OCI-LY1 (cell line): ENCODE measurements at regions not wholly inside any gene's neighbourhood (a gene's known extent, or its start where the extent isn't known, plus 50 kb on each side); places are given as distances from the start of the nearest gene placed in this dataset.

Source experiments
- H2AFZ ChIP-seq: fragments of 200-600 bp; sonication (generic), shearing (Covaris generic); 2 replicates; pipeline ENCODE4 v1.6.0; 2014; ENCODE audit warnings: antibody characterized with exemption, mild to moderate bottlenecking, low read length
- H3F3A ChIP-seq: fragments of 200-600 bp; sonication (generic), shearing (Covaris generic); 2 replicates; pipeline ENCODE4 v1.6.0; 2014; ENCODE audit warnings: mild to moderate bottlenecking, antibody characterized with exemption, low read length, moderate library complexity; ENCODE audit not compliant: insufficient read depth
- H3K27ac ChIP-seq: fragments of 200-600 bp; sonication (generic); 2 replicates; pipeline ENCODE4 v1.5.1; 2014; ENCODE audit warnings: low read length, mixed run types, mild to moderate bottlenecking, low read depth; ENCODE audit not compliant: poor library complexity, severe bottlenecking
- H3K27me3 ChIP-seq: fragments of 200-600 bp; sonication (generic); 2 replicates; pipeline ENCODE4 v1.6.0; 2014; ENCODE audit warnings: antibody characterized with exemption, mild to moderate bottlenecking, low read length, moderate library complexity; ENCODE audit not compliant: insufficient read depth
- H3K36me3 ChIP-seq: fragments of 200-600 bp; sonication (generic); 2 replicates; pipeline ENCODE4 v1.6.1; 2014; ENCODE audit warnings: mild to moderate bottlenecking, antibody characterized with exemption, low read length, moderate library complexity, mixed read lengths; ENCODE audit not compliant: insufficient read depth
- H3K4me1 ChIP-seq: fragments of 200-600 bp; sonication (generic); 2 replicates; pipeline ENCODE4 v1.5.1; 2014; ENCODE audit warnings: mild to moderate bottlenecking, low read length, moderate library complexity; ENCODE audit not compliant: insufficient read depth, severe bottlenecking
- H3K4me2 ChIP-seq: fragments of 200-600 bp; sonication (generic), shearing (Covaris generic); 2 replicates; pipeline ENCODE4 v1.6.1; 2014; ENCODE audit warnings: low read length
- H3K4me3 ChIP-seq: fragments of 200-600 bp; sonication (generic); 2 replicates; pipeline ENCODE4 v1.5.1; 2014; ENCODE audit warnings: low read length, low read depth, mild to moderate bottlenecking, mixed read lengths; ENCODE audit not compliant: poor library complexity, severe bottlenecking
- H3K79me2 ChIP-seq: fragments of 200-600 bp; shearing (Covaris generic); 2 replicates; pipeline ENCODE4 v1.6.1; 2016; ENCODE audit warnings: mixed run types, low read length, mixed read lengths; ENCODE audit not compliant: insufficient read depth
- H3K9ac ChIP-seq: fragments of 200-600 bp; sonication (generic), shearing (Covaris generic); 2 replicates; pipeline ENCODE4 v1.6.1; 2014; ENCODE audit warnings: mild to moderate bottlenecking, low read length, mixed read lengths
- H3K9me2 ChIP-seq: fragments of 200-600 bp; sonication (generic), shearing (Covaris generic); 2 replicates; pipeline ENCODE4 v1.6.1; 2014; ENCODE audit warnings: low read depth, mild to moderate bottlenecking, low read length, mixed read lengths
- H3K9me3 ChIP-seq: fragments of 200-600 bp; shearing (Covaris generic); 2 replicates; pipeline ENCODE4 v1.6.1; 2014; ENCODE audit warnings: low read length, mixed read lengths
- H4K20me1 ChIP-seq: fragments of 200-600 bp; sonication (generic), shearing (Covaris generic); 2 replicates; pipeline ENCODE4 v1.6.0; 2016; ENCODE audit warnings: mild to moderate bottlenecking, low read length; ENCODE audit not compliant: insufficient read depth
- CTCF ChIP-seq: fragments of 200-600 bp; sonication (generic), shearing (Covaris generic); IDR thresholded peaks from 2 replicates; pipeline ENCODE4 v1.5.1; 2017; ENCODE audit warnings: mild to moderate bottlenecking, antibody characterized with exemption, low read length, moderate library complexity, mixed read lengths
- EZH2 ChIP-seq: fragments of 200-600 bp; sonication (generic), shearing (Covaris generic); IDR thresholded peaks from 2 replicates; pipeline ENCODE4 v1.8.0; 2017; ENCODE audit warnings: borderline replicate concordance, mixed run types, mild to moderate bottlenecking, antibody characterized with exemption, low read length, moderate library complexity, mixed read lengths

GRCh38 chr9:129341987-129342348, 163.9 kb upstream of the IER5L start:
- H3F3A ChIP-seq: no peaks in the 10 kb centered on the region
- no peaks in the 10 kb centered on the region for H4K20me1 ChIP-seq
- H3K9me2 ChIP-seq: no peaks in the 10 kb centered on the region
- H3K4me3 ChIP-seq: no peak overlapping the region
- H3K36me3 ChIP-seq: no peaks in the 10 kb centered on the region
- TF ChIP-seq CTCF (no peak), EZH2 (no peak)
- peaks cover 4% of the 10 kb centered on the region for H3K4me1 ChIP-seq
- H3K4me2 ChIP-seq: no peak overlapping the region
- no peak overlapping the region for H3K9ac ChIP-seq
- no peaks in the 10 kb centered on the region for H3K9me3 ChIP-seq
- no peak overlapping the region for H2AFZ ChIP-seq
- peaks cover 4% of the 10 kb centered on the region; the same call in 1 of the 2 replicates for H3K27me3 ChIP-seq
- no peaks in the 10 kb centered on the region for H3K79me2 ChIP-seq
- H3K27ac ChIP-seq: no peak overlapping the region

GRCh38 chr9:129341171-129341986, 163.3 kb upstream of the IER5L start:
- no peak overlapping the region for H2AFZ ChIP-seq
- H3K4me1 ChIP-seq: no peaks in the 10 kb centered on the region
- no peaks in the 10 kb centered on the region for H4K20me1 ChIP-seq
- TF ChIP-seq CTCF (no peak), EZH2 (no peak)
- no peaks in the 10 kb centered on the region for H3K79me2 ChIP-seq
- no peaks in the 10 kb centered on the region for H3K9me3 ChIP-seq
- no peaks in the 10 kb centered on the region for H3F3A ChIP-seq
- H3K27me3 ChIP-seq: no peaks in the 10 kb centered on the region; the same call in 1 of the 2 replicates
- no peaks in the 10 kb centered on the region for H3K9me2 ChIP-seq
- H3K36me3 ChIP-seq: no peaks in the 10 kb centered on the region
- H3K9ac ChIP-seq: no peak overlapping the region
- no peak overlapping the region for H3K4me3 ChIP-seq
- H3K27ac ChIP-seq: no peak overlapping the region
- H3K4me2 ChIP-seq: no peak overlapping the region

- H2AFZ ChIP-seq: no peak overlapping the region
- H3K36me3 ChIP-seq: no peaks in the 10 kb centered on the region
- H3K9ac ChIP-seq: no peak overlapping the region
- no peak overlapping the region for H3K4me2 ChIP-seq
- H3K4me1 ChIP-seq: no peaks in the 10 kb centered on the region
- H4K20me1 ChIP-seq: no peaks in the 10 kb centered on the region
- H3K27ac ChIP-seq: no peak overlapping the region
- H3K27me3 ChIP-seq: no peaks in the 10 kb centered on the region; the same call in 1 of the 2 replicates
- TF ChIP-seq EZH2 (no peak), CTCF (no peak)
- H3K79me2 ChIP-seq: no peaks in the 10 kb centered on the region
- H3K9me2 ChIP-seq: no peaks in the 10 kb centered on the region
- H3F3A ChIP-seq: no peaks in the 10 kb centered on the region
- H3K4me3 ChIP-seq: no peak overlapping the region
- no peaks in the 10 kb centered on the region for H3K9me3 ChIP-seq
Measured at GRCh38 chr9:129340427-129341170, 162.5 kb upstream of the IER5L start.
